ENCODE measurements at regions not wholly inside any gene's neighbourhood (a gene's known extent, or its start where the extent isn't known, plus 50 kb on each side); places are given as distances from the start of the nearest gene placed in this dataset.
"Not testable (repeated sequence)": the region's sequence is repeated elsewhere in the genome, so short reads cannot be mapped to it uniquely, and the experiment has no call there.

DNA sequence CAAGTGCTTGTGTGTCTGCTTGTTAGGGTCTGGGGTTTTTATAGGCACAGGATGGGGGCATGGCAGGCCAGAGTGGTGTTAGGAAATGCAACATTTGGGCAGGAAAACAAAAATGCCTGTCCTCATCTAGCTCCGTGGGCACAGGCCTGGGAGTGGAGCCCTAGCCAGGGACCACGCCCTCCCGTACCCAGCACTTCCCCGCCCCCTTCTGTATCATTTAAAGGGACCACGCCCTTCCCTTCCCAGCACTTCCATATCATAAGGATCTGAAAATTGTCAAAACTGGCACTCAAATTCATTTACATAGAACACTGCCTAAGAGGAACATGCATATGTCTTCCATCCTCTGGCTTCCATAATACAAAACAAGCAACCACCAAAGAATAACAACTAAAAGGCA lies 185.8 kb downstream of the B3GLCT start:
- no peak for DNase-seq

DNA sequence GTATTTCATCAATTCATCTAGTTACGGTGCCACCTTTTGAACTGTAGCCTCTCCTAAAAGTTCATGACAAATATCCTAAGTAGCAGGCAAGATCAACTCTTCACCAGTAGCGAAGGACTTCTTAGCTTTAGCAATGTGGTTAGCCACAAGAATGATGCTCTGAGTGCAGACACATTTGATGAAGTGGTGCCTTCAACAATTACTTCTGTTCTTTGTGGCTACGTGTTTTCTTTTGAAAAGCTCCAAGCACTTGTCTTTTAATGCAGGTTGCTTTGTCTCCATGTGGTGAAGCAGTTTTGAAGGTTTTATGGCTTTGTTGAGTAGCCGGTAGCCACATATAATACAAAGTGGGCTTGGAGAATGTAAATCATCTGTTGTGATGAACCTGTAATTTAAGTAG lies 194.7 kb downstream of the B3GLCT start:
- no peak for DNase-seq

- no peak for DNase-seq
Observed at GRCh38 chr13:31395090-31395489, 195.3 kb downstream of the B3GLCT start.

- DNase-seq = no peak
Observed at GRCh38 chr13:31399690-31400089, 199.9 kb downstream of the B3GLCT start.

DNA sequence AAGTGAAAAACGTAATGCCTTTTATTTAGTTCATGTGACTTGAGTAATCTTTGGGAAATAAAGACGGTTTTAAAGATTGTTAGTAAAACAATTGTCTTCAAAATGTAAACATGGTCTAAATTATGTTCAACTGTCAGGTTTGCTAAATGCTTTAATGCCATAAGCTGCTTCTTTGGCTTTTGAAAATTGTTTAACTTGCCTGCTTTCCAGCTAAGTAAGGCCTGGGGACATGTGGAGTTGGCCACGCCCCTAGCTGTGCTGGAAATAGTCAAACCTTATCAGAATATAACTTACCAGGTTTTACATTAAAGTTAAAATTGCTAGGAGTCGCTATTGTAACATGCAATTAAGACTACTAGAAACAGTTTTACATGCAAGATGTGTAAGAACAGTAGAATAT lies 203.9 kb downstream of the B3GLCT start:
- not testable (repeated sequence) for DNase-seq

- DNase-seq = no peak
Observed at GRCh38 chr13:31408927-31409326, 209.2 kb downstream of the B3GLCT start.

GRCh38 chr13:31409678-31410356 lies 210.0 kb downstream of the B3GLCT start:
- DNase-seq = no peak

DNA sequence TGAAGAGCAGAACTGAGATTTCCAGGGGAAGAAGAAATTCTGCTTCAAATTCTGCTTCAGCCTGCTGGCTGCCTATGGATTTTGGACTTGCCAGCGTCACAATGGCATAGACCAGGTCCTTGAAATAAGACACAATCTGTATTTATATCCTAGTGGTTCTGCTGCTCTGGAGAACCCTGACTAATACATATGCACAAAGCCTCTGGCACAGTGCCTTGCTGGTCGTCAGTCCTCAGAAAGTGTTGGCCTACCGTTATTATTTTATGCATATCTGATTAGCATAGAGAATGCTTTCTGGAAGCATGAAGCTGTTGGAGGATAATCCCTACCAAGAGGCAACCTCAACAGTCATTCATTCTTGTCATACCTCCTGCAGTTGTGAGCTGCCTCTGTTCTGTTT lies 213.7 kb downstream of the B3GLCT start:
- no peak for DNase-seq

DNA sequence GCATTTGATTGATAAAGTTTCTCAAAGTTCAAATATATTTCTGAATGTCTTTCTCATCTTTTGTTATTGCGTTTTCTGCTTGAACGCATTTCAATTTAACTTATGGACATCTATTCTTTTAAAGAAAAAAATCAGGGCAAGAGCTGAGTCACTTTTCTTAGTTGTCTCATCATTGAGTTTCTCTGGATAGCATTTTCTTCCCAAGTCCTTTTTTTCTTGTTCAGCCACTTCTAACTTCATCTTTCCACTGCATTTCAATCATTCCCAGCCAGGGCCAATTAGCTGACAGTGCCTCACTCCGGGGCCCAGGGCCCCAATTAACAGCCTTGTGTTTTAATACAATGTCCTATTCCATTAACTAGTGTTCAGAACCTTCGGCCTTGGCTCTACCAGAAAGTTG lies 216.3 kb downstream of the B3GLCT start:
- DNase-seq = no peak

GRCh38 chr13:31418186-31418585 lies 218.4 kb downstream of the B3GLCT start:
- no peak for DNase-seq

- DNase-seq = no peak
Observed at GRCh38 chr13:31421756-31422155, 222.0 kb downstream of the B3GLCT start.

DNA sequence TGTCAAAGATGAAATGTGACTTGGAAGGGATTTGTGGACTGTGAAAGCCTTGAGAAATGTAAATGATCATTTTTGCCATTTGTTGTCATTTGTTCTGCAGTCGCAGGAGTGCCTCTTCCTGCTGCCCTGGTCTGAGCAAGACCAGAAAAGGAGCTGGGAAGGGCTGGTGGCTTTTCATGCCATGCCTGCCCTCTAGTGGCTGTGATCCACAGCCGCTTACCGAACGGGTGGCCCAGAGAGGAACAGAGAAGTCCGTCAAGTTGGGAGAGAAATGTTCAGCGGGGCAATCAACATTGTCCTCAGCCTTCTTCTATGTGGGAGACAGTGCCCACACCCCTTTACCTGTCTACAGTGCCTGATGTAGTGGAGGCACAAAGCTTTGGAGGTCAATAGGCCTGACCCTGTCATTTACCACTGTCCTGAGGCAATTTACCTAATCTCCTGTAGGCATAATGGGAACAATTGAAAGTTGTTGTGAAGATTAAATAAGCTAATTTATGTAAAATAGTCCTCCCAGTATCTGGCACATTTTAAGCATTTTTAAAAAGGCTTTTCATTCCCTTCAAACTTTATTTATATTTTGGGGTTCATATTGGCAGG lies 224.5 kb downstream of the B3GLCT start:
- peak; percentile 93 for DNase-seq

- no peak for DNase-seq
Observed at GRCh38 chr13:31426395-31426794, 226.6 kb downstream of the B3GLCT start.

DNA sequence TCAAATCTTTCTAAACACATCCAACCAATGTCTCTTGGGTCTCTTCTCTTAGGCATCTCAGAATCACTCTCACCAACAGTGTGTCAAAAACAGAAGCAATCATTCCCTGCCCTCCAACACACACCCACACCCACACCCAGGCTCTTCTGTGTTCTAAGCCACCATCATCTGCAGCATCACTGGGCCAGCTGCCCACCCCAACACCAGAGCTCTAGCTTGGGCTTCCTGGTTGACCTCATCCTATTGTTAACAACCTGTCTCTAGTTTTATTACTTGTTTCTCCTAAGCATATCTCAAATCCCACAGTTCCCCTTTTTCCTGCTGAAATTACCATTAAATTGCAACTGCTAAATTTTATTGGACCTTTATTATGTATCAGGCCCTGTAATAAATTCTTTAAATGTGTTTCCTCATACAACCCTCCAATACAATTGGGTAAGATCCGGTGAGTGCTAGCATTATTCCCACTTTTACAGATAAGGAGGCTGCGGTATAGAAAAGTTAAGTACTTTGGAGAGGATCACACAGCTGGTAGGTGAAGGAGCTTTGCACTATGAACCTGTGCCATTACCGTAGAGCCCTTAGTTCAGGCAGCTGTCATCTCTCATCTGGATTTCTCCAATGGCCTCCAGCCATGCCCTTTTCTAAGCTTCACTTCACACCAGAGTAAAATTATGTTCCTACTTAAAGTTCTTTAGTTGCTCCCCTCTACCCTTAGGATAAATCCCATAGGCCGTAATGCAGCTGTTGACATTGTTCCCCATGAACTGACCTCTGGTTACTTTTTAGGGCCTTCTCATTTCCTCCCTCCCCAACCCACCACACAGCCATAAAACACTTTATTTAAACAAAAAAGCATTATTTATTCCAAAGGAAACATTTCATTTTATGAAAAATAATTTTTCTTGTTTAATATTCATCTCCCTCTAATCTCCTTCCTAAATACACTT lies 227.7 kb downstream of the B3GLCT start:
- DNase-seq = no peak

DNA sequence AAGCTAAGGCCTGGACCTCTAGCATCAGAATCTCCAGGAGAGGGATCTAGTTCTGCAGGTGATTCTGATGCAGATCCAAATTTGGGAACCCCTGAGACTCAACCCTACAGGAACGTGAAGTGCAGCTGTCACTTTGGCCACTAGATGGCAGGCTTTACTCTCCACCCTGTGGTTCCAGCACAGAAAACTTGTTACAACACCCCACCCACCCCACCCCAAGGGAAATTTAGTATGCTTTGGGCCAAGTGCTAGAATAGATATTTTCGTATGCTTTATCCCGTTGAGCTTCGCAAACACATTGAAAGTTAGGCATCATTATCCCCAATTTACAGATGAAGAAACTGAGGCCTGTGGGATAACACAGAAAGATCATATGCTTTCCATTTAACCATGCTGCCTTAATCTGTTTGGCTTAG lies 232.0 kb downstream of the B3GLCT start:
- DNase-seq = peak; percentile 62

GRCh38 chr13:31433207-31433606 lies 233.4 kb downstream of the B3GLCT start:
- DNase-seq = no peak

- no peak for DNase-seq
Observed at GRCh38 chr13:31433746-31434145, 234.0 kb downstream of the B3GLCT start.

- no peak for DNase-seq
Observed at GRCh38 chr13:31434613-31435012, 234.8 kb downstream of the B3GLCT start.

DNA sequence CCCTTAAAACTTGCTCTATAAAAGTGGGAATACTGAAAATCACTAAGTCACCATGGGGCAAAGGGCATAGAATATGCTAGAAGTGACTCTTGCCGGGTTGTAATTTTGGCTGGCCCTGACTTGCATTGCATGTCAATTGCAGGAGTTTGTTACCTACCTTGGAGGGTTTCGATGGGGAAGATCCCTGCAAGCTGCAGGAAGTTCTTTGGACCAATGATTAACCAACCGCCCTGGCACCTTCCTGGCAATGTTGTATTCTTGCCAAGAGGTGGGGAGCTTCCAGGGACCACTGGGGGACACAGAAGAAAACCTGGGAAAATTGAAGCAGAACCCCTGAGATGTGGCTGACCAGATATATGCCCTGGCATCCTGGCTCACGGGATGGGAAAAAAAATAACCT lies 235.8 kb downstream of the B3GLCT start:
- DNase-seq = no peak

- peak; percentile 95 for DNase-seq
Observed at GRCh38 chr13:31436478-31436877, 236.7 kb downstream of the B3GLCT start.

DNA sequence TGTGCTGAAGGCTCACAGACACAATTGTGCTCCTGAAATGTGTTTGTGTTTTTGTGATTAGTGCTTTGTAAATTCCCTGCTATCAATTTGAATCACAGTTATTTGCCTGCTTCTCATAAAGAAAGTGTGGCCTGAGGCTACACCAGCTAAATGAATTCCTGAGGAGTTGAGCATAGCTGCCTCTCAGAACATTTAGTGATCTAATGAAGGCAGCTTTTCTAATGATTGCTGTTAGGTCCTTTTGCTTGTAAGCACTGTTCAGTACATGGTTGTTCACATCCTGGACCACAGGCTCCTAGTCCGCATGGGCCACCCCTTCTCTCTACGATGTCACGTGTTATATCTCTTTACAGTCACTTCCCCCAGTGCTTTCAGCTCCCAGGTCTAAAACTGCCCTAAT lies 238.2 kb downstream of the B3GLCT start:
- DNase-seq = peak; percentile 55

- no peak for DNase-seq
Observed at GRCh38 chr13:31440132-31440531, 240.4 kb downstream of the B3GLCT start.

- no peak for DNase-seq
Observed at GRCh38 chr13:31441800-31442510, 242.2 kb downstream of the B3GLCT start.

Data from islet precursor cell (in vitro differentiated cells).